Fibroblast of skin of back (primary cell): ENCODE measurements at regions not wholly inside any gene's neighbourhood (a gene's known extent, or its start where the extent isn't known, plus 50 kb on each side); places are given as distances from the start of the nearest gene placed in this dataset.

ENCODE experiments used
- DNase-seq: peaks from one replicate; pipeline ENCODE4 v3.0.0-alpha.2; 2013

GRCh38 chr4:134471569-134471968, 270.0 kb upstream of the PABPC4L start:
- DNase-seq: no peak

DNA sequence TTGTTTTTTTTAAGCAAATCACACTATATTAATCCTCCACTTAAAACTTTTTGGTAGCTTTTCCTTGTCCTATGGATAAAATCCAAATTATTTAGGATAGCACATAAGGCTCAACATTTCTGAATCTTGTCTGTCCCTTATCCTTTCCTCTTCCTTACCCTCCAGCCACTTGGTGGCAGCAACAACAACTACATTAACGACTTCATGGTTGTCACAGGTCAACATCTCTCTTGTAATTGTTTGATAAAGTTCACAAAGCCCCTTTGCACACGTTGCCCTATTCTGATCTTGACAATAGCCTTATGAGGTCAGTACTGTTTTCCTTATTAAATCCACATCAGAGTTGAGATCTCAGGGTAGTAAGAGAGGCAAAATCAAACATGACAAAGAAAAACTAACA, 269.0 kb upstream of the PABPC4L start:
- DNase-seq: peak; percentile 10

DNA sequence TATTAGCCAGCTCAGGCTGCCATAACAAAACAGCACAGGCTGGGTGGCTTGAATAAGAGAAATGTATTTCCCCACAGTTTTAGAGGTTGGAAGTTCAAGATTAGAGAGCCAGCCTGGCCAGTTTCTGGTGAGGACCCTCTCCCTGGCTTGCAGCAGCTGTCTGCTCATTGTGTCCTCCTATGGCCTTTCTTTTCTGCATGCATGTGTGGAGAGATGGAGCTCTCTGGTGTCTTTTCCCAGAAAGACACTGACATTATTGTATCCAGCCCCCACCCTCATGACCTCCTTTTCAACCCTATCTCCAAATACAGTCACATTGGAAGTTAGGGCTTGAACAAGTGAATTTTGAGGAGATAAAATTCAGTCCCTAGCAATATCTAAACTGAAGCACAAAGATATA, 263.8 kb upstream of the PABPC4L start:
- no peak for DNase-seq

DNA sequence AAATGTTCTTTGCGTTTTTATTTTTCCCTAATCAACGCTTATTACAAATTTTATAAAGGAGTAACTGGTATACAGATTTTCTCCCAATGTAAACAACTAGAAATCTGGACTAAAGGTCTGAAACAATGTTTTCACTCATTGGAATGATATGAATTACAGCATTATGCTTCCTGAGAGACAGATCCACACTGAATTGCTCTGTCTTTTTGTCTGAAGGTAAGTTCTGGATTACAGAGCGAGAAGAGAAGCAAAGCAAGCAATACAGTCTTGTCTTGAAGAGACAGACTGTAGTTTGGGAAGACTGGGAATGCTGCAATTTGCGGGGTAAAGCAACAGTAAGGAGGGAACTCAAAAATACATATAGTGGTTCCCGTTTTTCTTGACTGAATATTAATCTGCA, 262.2 kb upstream of the PABPC4L start:
- no peak for DNase-seq

DNA sequence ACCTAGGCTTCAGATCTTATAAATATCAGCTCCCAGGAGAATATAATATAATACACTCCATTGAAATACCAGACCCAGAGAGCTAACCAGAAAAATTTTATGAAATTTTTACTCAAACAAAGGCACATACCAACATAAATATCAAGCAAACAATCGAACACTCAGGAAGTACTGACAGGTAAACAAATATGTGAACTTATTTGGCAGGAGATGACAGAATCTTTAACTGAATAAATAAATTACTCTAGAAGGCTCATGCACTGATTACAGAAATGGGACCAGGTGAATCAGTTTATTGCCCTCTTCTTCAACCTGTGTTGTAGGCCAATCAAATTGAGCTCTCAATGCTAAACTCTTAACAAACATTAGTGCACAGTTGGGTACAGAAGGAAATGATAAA, 225.2 kb upstream of the PABPC4L start:
- DNase-seq: no peak

DNA sequence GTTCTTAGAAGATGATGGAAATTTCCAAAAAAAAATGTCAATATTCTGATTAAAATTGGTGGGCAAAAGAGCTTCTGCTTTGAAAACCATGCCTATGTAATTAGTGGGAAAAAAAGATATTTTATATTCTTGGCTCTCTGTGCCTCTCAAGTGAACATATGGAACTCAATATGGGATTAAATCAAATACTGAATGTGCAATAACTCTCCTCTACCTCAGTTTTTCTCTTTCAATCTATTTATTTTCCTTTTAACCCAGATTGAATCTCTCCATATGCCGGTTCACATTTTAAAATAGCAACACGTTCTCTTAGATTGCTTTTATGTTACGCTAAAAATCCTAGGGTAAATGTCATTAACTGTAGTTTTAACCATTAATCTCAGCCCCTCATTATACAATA, 224.2 kb upstream of the PABPC4L start:
- DNase-seq: no peak

DNA sequence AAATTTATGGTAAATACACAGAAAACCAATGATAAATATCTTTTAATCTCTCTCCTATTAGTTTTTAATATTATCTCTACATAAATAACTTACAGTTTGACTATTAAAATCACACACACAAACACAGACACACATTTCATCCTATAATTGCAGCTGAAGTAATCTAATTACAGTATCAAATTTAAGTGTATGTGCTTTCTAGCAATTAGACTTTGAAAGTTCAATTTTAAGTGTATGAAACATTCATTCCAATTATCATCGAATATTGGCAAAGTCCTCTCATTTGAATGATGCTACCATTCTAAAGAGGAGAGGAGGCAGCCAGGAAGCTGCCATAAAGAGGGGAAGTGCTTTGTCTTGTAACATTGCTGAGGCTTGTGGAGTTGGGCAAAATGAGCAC, 221.2 kb upstream of the PABPC4L start:
- DNase-seq: no peak

DNA sequence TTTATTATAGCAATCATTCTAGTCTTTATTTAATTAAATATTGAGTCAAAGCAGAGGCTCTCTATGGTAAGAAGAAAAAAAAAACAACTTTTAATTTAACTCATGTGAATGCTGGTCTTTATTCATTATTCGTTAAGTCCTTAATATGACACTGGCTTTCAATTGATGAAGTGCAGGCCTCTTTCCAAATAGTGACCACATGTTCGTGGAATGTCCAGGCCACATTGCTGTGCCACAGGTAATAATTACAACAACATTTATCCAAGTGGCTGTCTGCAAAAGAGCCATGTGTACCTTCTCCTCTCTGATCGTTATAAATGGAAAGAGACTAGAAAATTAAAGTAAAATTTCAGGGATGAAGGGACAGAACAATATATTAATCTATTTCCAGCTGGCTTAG, 220.1 kb upstream of the PABPC4L start:
- DNase-seq: no peak

- no peak for DNase-seq
These were observed 207.3 kb upstream of the PABPC4L start for GRCh38 chr4:134408897-134409296.

- no peak for DNase-seq
These were observed 200.2 kb upstream of the PABPC4L start for GRCh38 chr4:134401798-134402197.

DNA sequence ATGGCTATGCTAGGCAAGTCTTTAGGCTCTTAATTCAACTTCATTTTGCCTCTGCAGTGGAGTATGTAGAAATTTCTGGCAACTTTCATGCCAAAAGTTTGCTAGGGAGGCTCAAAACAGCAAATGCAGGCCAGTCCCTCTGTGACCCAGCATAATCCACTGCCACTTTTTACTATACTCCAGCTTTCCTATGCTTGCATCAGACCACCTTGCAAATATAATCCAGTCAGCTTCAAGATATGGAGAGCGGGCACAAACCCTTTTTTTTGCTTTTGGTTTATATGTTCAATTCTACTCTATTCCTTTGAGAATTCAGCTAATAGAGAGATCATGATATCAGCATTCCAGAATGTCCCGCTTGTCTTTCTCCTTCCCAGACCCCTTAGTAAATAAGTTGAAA, 192.0 kb upstream of the PABPC4L start:
- no peak for DNase-seq

DNA sequence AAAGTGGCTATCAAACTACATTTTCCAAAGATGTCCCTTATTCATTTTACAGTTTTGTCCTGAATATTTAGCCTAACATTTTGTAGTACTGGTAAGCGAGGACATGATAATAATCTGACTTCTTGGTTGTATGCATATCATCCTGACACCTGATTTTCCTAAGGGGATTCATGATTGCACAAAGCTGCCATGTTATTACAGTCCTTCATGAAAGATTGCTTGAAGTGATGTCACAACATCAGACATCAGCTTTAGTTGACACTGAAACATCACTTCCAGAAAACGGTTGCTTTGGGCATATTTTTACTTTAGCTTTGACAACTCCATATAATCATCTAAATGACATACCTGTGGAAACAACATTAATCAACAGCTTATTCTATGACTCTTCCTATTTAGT, 188.7 kb upstream of the PABPC4L start:
- DNase-seq: no peak

- no peak for DNase-seq
These were observed 186.8 kb upstream of the PABPC4L start for GRCh38 chr4:134388351-134388750.

DNA sequence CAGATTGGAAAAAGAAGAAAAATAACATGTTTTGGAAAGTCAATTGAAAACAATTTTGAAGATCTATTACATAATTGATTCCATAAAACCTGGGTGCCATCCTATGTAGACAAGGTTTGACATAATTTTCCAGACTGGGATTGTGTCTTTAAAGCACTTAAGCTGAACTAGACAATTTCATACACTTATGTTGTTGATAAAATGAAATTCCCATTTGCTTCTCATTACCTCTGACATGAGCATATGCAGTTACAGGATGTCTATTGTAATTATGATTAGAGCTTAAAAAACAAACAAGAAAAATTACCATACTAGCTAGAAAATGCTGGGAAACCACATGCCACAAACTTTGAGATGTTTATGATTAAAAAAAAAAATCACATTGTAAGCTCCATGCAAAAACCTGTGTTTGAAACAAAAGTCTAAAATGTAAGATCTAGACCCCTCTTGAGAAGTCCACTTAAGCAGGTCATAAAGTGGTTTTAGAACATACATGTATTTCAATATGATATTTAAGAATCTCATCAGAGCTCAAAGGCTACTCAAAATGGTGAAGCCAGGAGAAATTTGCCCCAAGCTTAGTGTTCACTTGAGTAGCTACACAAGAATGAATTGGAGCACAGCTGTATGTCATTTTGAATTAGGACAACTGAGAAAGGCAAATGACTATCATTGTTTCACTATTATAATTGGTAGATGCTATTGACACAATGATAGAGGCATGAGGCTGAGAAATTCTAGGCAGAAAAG, 181.1 kb upstream of the PABPC4L start:
- no peak for DNase-seq

- no peak for DNase-seq
These were observed 174.2 kb upstream of the PABPC4L start for GRCh38 chr4:134375775-134376174.

DNA sequence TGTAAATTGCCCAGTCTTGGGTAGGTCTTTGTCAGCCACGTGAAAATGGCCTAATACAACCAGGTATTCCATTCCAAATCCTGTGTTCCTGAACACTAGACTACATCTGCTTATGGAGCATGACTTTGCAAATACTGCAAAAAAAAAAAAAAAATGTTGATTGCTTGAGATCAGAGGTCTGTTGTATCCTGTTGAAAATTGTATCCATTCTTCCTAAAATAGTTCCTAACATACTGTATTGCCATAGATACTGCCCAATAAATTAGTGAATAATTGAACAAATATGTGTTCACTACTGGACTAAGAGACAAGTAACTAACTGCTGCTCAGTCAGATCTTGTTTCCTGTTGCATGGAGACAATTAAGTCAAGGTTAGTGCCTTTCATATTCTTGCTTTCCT, 164.3 kb upstream of the PABPC4L start:
- DNase-seq: peak; percentile 64

DNA sequence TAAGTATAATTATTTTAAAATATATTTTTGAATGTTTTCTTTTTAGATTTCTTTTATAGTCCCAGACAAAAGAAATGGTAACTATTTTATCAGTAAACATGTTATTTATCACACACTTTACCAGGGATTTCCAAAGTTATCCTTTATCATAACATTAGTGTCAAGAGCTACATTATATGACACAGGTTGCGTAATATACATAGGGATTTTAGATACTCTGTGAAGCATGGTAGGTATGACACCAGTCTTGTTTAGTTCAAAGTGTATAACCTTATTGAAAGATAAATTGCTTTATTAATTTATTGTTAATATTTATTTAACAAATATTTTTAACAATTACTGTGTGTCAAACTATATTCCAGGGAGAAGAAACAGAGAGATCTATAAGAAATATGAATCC, 163.3 kb upstream of the PABPC4L start:
- no peak for DNase-seq

DNA sequence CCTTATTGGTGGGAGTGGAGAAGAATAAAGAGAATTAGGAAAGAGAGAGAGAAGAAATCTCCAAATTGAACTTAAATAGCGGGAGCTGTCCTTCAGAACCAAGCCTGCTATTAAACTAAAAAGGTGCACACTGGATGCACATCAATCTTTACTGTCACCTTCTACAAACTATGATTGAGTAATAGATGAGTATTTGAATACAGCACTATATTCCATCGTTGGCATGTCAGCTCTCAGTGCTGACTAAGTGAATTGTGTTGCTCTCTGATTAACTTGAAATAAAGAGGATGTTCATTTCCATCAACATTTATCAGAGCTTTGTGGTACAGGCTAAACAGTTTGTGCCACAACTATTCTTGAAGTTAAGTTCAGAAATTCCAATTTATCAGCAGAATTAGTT, 143.7 kb upstream of the PABPC4L start:
- DNase-seq: no peak

DNA sequence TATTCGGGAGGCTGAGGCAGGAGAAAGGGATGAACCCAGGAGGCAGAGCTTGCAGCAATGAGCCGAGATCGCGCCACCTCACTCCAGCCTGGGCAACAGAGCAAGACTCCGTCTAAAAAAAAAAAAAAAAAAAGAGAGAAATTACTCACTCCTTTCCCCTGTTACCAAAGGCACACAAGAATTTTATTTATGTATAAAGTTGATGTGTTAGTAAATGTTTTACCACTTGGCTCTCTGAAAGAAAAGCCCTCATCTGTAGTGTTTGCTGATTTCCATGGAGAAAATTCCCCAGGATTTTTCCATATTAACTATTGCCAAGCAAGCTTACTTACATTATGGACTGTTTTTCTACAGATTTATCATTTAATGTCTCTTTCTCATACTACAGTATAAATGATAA, 142.1 kb upstream of the PABPC4L start:
- DNase-seq: no peak

DNA sequence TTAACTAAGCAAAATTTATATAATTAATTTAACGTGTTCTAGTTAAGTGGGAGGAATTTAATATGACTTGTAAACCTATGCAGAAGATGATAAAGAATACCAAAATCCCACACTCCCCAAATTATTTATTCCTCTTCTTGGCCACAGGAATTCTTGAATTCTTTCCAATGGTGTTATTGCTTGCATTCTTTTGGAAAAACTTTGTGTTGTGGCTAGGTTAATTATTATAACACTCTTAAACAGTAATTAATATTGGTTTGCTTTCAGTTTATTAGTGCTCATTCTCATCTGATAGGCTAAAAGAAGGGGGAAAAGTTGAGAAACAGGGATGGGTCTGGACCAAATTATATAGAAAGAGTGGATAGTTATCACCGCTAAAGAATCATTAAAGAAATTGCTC, 141.5 kb upstream of the PABPC4L start:
- DNase-seq: no peak

- peak; percentile 63 for DNase-seq
These were observed 136.0 kb upstream of the PABPC4L start for GRCh38 chr4:134337574-134337973.

GRCh38 chr4:134328741-134329140, 127.2 kb upstream of the PABPC4L start:
- DNase-seq: no peak

DNA sequence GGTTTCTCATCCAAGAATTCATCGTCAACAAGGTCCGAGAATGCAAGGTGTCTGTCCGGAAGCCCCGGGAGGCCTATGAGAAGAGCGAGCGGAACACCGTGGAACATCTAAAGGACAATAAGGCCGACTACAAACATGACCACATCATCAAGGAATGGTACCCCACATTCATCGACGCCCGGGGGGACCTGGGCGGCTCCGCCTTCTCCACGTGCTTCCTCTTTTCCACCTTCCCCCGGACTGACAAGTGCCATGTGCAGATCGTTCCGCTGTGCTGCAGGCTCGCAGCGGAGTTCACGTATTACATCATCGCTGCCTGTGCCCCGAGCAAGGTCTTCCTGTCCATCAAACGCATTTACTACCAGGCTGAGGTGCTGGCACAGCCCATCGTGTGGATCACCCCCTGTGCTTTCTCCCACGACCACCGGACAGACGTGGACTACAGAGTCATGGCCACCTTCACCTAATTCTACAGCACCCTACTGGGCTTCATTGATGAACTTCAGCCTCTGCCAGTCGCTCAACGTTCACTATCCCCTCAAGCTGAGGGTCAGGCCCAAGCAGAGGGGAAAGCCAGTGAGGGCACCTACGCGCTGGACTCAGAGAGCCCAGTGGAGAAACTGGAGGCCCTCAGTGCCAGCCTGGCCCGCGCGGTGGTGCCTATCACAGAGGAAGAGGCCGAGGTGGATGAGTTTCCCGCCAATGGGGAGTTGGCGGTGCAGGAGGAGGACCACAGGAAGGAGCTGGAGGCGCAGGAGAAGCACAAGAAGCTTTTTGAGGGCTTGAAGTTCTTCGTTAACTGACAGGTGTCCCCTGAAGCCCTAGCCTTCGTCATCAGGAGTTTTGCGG, 125.9 kb upstream of the PABPC4L start:
- no peak for DNase-seq

DNA sequence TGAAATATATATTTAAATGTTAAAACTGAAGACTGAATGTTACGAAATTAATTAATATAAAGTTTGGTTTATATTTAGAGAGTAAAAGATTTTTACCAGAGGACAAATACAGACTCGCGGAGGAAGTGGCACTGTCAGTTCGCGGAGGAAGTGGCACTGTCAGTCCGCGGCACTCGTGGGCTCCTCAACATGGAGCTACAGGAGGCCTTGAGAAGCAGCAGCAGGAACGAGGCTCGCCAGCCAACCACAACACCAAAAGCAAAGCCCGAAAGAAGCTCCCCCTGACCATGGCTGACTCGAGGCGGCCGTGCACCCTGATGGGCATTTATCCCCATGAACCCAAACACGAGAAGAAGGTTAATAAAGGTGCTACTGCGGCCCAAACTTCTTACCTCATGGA, 125.3 kb upstream of the PABPC4L start:
- no peak for DNase-seq
